Mammary epithelial cell (primary cell): ENCODE measurements at regions not wholly inside any gene's neighbourhood (a gene's known extent, or its start where the extent isn't known, plus 50 kb on each side); places are given as distances from the start of the nearest gene placed in this dataset.

Experiments used
- CTCF ChIP-seq, 2 donors: IDR thresholded peaks in 1 of 2; conservative IDR thresholded peaks in 1 of 2; 2 replicates each; pipeline ENCODE4 v1.5.1; 2011 to 2012; ENCODE audit warnings: inconsistent platforms in 2 of 2, low read length in 2 of 2, mild to moderate bottlenecking in 2 of 2, control low read depth in 1 of 2, low read depth in 1 of 2; ENCODE audit not compliant: insufficient read depth in 1 of 2; ENCODE audit errors: extremely low read depth in 1 of 2
- EZH2 ChIP-seq: IDR thresholded peaks from 2 replicates; pipeline ENCODE4 v1.6.1; 2012; ENCODE audit warnings: low read length, inconsistent platforms, borderline replicate concordance

GRCh38 chr4:89439533-89439932 lies 131.9 kb upstream of the GPRIN3 start:
- no peak for TF ChIP-seq CTCF (conservative IDR thresholded peaks at IDR 0.05 in 1 of 2, IDR thresholded peaks at IDR 0.05 in 1 of 2; ENCODE audit: extremely low read depth in 1 of 2, insufficient read depth in 1 of 2, low read depth in 1 of 2, low read length in 2 of 2)
- no peak for TF ChIP-seq EZH2
